Uterus (tissue), 3 donors: ENCODE measurements at regions not wholly inside any gene's neighbourhood (a gene's known extent, or its start where the extent isn't known, plus 50 kb on each side); places are given as distances from the start of the nearest gene placed in this dataset.

ENCODE experiments used
- DNase-seq, 2 donors: peaks; one replicate each; pipeline ENCODE4 v3.0.0-alpha.2; 2019 to 2020
- H3K27ac ChIP-seq, 2 donors: fragments of 200-600 bp; sonication (generic); 1 replicate in 1 of 2; 2 replicates in 1 of 2; pipeline ENCODE4 v1.5.1; 2016 to 2018
- H3K27me3 ChIP-seq, 2 donors: fragments of 200-600 bp; sonication (generic); one replicate each; pipeline ENCODE4 v1.5.1; 2018 to 2019; ENCODE audit warnings: control low read depth in 1 of 2
- H3K36me3 ChIP-seq, 2 donors: fragments of 200-600 bp; sonication (generic); one replicate each; pipeline ENCODE4 v1.5.1; 2019; ENCODE audit warnings: control low read depth in 1 of 2
- H3K4me1 ChIP-seq, 2 donors: fragments of 200-600 bp; sonication (generic); one replicate each; pipeline ENCODE4 v1.5.1; 2018 to 2019; ENCODE audit warnings: control low read depth in 1 of 2
- H3K4me3 ChIP-seq, 2 donors: fragments of 200-600 bp; sonication (generic); 1 replicate in 1 of 2; 2 replicates in 1 of 2; pipeline ENCODE4 v1.5.1; 2018 to 2019; ENCODE audit warnings: mild to moderate bottlenecking in 1 of 2
- H3K9me3 ChIP-seq, 2 donors: fragments of 200-600 bp; sonication (generic); one replicate each; pipeline ENCODE4 v1.5.1; 2019; ENCODE audit warnings: control low read depth in 1 of 2
- CTCF ChIP-seq, 4 experiments: fragments of 200-600 bp in 2 of 4; fragments of 450-650 bp in 2 of 4; sonication (generic) in 2 of 4; IDR thresholded peaks; one replicate each; pipeline ENCODE4 v1.5.1; 2016 to 2019; ENCODE audit warnings: antibody characterized with exemption in 4 of 4, mild to moderate bottlenecking in 2 of 4, moderate library complexity in 1 of 4
- POLR2A ChIP-seq, 2 donors: fragments of 450-650 bp; IDR thresholded peaks; one replicate each; pipeline ENCODE4 v1.6.1; 2016; ENCODE audit warnings: antibody characterized with exemption in 2 of 2, mild to moderate bottlenecking in 1 of 2, moderate library complexity in 1 of 2
- intact Hi-C: fragments of 100-400 bp; cut with DNase I; formaldehyde crosslinking; loops from one replicate; pipeline ENCODE4 v1.15.1; 2023; ENCODE audit warnings: low total_unique reads
- donor health status: DM: yes; HTN: yes; CAD: no.

GRCh38 chr18:33983126-33983525, 241.6 kb downstream of the NOL4 start:
- no peak overlapping the region for H3K27ac ChIP-seq
- no peak for DNase-seq
- TF ChIP-seq CTCF (IDR thresholded peaks at IDR 0.05) (no peak), POLR2A (IDR thresholded peaks at IDR 0.05) (no peak)
- H3K27me3 ChIP-seq = no peaks in the 10 kb centered on the region
- no peaks in the 10 kb centered on the region for H3K4me1 ChIP-seq
- intact Hi-C loops = no loop called here
- H3K4me3 ChIP-seq = no peak overlapping the region
- H3K9me3 ChIP-seq = no peaks in the 10 kb centered on the region
- no peaks in the 10 kb centered on the region for H3K36me3 ChIP-seq

GRCh38 chr18:33960417-33960816, 264.3 kb downstream of the NOL4 start:
- intact Hi-C loops = no loop called here
- no peaks in the 10 kb centered on the region for H3K27me3 ChIP-seq
- no peak for DNase-seq
- H3K36me3 ChIP-seq = no peaks in the 10 kb centered on the region
- H3K4me3 ChIP-seq = no peak overlapping the region
- H3K27ac ChIP-seq = no peak overlapping the region
- no peak for TF ChIP-seq POLR2A (IDR thresholded peaks at IDR 0.05)
- TF ChIP-seq CTCF (IDR thresholded peaks at IDR 0.05) = no peak
- H3K4me1 ChIP-seq = no peaks in the 10 kb centered on the region
- no peaks in the 10 kb centered on the region for H3K9me3 ChIP-seq

- intact Hi-C loops = no loop called here
- H3K27me3 ChIP-seq = no peaks in the 10 kb centered on the region
- no peak overlapping the region for H3K27ac ChIP-seq
- DNase-seq = no peak
- H3K36me3 ChIP-seq = no peaks in the 10 kb centered on the region
- H3K4me1 ChIP-seq = no peaks in the 10 kb centered on the region
- no peaks in the 10 kb centered on the region for H3K9me3 ChIP-seq
- H3K4me3 ChIP-seq = no peak overlapping the region
- no peak for TF ChIP-seq CTCF (IDR thresholded peaks at IDR 0.05)
- TF ChIP-seq POLR2A (IDR thresholded peaks at IDR 0.05) = no peak
Measured at GRCh38 chr18:33959609-33960008, 265.1 kb downstream of the NOL4 start.

- Histone ChIP-seq H3K4me3 (no peak overlapping the region), H3K27me3 (no peaks in the 10 kb centered on the region), H3K27ac (no peak overlapping the region), H3K36me3 (no peaks in the 10 kb centered on the region), H3K9me3 (no peaks in the 10 kb centered on the region), H3K4me1 (no peaks in the 10 kb centered on the region)
- intact Hi-C loops = no loop called here
- DNase-seq = no peak
- TF ChIP-seq CTCF (IDR thresholded peaks at IDR 0.05) (no peak), POLR2A (IDR thresholded peaks at IDR 0.05) (no peak)
Measured at GRCh38 chr18:33957707-33958106, 267.0 kb downstream of the NOL4 start.

DNA sequence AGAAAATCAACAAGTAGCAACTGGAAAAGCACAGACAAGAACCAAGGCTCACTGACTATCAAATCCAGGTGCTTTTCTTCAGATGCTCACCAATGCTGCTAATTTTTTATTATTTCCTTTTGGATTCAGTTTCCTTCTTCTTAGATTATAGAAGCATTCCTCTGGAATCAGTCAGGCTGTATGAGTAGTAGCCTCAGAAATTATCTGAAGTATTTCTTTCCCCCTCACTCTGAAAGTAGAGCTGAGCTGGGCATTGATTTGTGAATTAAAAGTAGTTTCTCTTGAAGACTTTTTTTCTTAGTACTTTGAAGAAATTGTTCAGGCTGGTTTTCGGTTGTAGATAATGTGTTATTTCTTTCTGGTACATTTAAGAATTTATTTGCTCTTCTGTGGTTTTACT, 273.7 kb downstream of the NOL4 start:
- no peak overlapping the region for H3K27ac ChIP-seq
- H3K36me3 ChIP-seq = no peaks in the 10 kb centered on the region
- H3K4me1 ChIP-seq = no peaks in the 10 kb centered on the region
- no peaks in the 10 kb centered on the region for H3K9me3 ChIP-seq
- intact Hi-C loops = no loop called here
- no peaks in the 10 kb centered on the region for H3K27me3 ChIP-seq
- no peak overlapping the region for H3K4me3 ChIP-seq
- no peak for TF ChIP-seq CTCF (IDR thresholded peaks at IDR 0.05)
- TF ChIP-seq POLR2A (IDR thresholded peaks at IDR 0.05) = no peak
- no peak for DNase-seq
